GM18867 (cell line): ENCODE measurements at regions not wholly inside any gene's neighbourhood (a gene's known extent, or its start where the extent isn't known, plus 50 kb on each side); places are given as distances from the start of the nearest gene placed in this dataset.
"Not testable (repeated sequence)": the region's sequence is repeated elsewhere in the genome, so short reads cannot be mapped to it uniquely, and the experiment has no call there.

Experiments used
- ATAC-seq: cut with Tn5 transposase; IDR thresholded peaks from one replicate; pipeline ENCODE4 v1.9.1; 2021; ENCODE audit warnings: mild to moderate bottlenecking, moderate library complexity; ENCODE audit not compliant: unreplicated experiment

GRCh38 chr10:80938903-80939302, 401.2 kb downstream of the SH2D4B start:
- no peak for ATAC-seq

DNA sequence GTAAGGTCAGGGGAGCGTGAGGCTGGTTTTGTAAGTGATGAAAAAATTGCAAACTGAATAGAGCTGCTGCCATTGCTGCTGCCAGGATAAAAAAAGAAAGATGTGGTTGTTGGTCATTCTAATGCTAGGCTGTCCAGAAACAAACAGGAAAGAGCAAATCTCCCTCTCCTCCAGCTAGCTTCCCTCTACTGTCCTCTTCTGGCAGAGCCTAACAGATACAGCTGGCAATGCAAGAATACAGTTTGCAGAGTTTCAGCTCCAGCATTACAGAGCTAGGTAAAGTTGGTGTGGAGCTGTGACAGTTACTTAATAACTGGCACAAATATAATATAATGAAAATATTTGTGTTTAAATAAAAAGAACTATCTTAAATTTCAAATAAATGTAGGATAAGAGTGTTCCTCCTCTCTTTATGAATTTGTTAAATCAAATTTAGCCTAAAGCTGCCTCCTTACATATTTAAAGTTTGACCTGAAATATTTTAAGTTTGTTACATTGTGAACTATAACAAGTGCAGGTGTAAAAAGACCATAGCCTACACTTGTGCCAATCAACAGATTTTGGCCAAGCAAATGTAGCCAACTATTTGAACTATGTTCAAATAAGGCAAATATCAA, 407.7 kb downstream of the SH2D4B start:
- peak; percentile 83 for ATAC-seq

DNA sequence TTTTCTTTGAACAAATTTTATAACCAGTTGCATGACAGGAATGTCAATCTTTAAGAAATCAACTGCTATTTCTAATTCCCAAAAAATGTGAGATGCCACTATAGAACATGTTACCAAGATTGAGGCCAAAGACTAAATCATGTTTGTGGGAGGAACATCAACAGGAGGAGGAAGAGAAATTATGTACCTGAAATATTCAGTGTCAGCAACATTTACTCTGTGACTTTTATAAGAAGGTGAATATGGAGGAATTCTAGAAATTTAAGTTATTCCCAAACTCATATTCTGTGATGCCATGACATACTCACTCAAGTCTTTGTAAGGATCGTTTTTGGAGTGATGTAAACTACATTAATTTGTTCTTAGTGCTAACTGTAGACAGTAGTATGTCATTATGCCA, 408.4 kb downstream of the SH2D4B start:
- ATAC-seq, result no peak

GRCh38 chr10:80946957-80947726, 409.4 kb downstream of the SH2D4B start:
- ATAC-seq, result no peak

DNA sequence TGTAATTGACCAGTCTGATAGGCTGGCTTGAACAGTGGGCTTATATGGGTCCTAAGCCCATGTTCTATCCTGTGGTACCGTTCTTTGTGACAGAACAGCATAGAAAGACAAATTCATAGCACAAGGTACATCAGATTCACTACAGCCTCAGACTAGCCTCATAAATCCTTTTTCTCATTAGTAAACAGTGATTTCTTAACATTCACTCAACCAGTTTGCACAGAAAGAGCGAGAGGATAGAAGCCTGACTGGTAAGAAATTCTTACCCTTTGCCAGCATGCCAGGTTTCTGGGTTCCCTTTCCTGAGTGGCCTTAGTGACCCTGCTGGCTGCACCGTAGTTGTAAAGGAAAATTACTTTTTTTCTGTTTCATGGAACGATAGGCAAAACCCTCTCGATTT, 412.1 kb downstream of the SH2D4B start:
- no peak for ATAC-seq

DNA sequence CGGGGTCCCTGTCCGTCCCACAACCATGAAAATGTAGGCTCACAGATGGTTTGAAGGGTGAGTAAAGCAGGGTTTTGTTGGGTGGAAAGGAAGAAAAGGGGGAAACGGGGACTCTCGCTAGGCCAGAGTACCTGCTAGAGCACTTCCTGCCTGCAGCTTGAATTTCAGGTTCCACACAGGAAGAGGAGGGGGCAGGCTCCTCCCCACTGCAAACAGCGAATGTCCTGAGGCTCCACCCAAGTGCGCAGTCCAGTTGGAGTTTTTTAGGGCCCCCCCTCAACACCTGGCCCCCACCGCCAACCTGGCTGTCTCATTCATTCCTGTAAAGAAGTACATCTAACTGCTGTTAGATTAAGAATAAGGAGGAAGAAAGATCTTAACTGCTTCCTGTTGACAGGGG, 414.7 kb downstream of the SH2D4B start:
- ATAC-seq, result no peak

GRCh38 chr10:80957161-80957560, 419.5 kb downstream of the SH2D4B start:
- no peak for ATAC-seq

DNA sequence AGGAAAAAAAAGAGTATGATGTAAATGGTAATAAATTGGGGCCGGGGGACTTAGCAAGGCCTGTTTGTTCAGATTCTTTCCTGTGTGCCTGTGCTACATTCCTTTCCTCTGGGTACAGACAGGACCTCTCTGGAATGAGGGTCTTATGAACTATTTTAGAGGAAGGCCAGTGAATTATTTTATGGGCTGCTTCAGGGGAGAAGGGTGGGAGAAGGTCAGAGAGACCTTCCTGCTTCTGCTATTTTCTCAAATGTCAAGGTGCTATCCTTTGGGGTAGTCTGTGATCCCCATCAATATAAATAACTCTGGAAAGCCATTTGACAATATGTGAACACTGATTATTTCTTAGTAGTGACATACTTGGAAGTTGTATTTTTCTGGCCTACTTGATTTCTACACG, 426.5 kb downstream of the SH2D4B start:
- no peak for ATAC-seq

DNA sequence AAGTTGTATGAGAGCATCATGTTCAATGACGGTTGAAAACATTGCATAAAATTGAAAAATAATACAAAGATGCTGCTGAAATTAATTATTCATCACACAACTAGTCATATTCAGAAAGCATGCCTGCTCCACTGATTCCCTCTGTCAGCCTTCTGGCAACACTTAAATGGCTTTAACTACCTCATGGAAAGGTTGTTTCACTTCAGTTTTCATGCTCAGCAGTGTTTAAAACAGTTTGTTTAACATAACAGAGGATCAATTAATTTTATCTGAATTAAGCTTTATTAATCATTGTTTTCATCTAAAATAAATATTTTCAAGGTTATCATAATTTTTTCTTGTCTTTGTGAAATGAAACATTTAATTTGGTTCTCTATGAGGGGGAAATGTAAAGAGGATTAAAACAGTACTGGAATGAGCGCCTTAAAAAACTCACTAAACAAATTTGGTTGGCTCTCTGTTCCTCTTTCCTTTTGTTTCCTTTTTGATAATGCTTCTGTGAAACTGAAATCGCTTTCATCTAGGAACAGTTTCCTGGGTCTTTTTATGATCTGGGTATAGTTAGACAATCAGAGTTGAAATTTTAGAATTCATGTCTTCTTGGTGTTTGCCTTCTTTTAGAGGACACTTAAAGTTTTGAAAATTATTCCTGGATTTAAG, 427.4 kb downstream of the SH2D4B start:
- ATAC-seq, result peak; percentile 65

- peak; percentile 35 for ATAC-seq
Observed at GRCh38 chr10:80966326-80966986, 428.8 kb downstream of the SH2D4B start.

- not testable (repeated sequence) for ATAC-seq
Observed at GRCh38 chr10:80967357-80967756, 429.7 kb downstream of the SH2D4B start.

DNA sequence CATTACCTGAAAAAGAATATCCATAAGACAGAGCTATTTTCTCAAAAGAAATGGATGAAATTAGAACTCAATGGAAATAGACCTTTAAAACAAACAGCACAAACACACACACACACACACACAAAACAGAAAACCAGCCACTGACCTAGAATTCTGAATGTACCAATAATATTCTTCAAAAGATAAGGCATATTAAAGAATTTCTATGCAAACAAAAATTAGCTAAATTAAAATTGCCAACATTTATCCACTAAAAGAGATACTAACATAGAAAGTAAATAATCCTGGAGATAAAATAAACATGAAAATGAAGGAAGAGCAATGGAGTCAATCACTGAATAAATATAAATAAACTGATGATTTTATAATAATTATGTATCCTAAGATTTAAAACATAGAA, 431.2 kb downstream of the SH2D4B start:
- ATAC-seq, result no peak

DNA sequence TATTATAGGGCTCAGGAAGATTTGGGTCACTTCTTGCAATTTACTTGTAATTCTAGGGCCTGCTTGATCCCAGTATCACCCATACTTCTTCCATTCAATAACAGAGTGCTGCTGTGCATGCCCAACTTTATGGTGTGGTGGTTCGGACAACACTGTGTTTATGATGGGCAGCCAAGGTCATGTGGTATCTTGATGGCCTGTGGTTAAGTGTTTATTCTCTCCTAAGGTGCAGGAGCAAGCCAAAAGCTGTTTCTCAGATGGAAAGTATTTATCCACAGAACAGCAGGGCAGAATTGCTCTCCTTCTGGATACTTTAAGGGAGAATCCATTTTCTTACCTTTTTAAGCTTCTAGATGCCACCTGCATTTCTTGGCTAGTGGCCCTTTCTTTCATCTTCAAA, 433.8 kb downstream of the SH2D4B start:
- no peak for ATAC-seq

GRCh38 chr10:80976658-80977057, 439.0 kb downstream of the SH2D4B start:
- no peak for ATAC-seq

GRCh38 chr10:80985102-80985501, 447.4 kb downstream of the SH2D4B start:
- no peak for ATAC-seq

GRCh38 chr10:80986596-80986995, 448.9 kb downstream of the SH2D4B start:
- no peak for ATAC-seq

DNA sequence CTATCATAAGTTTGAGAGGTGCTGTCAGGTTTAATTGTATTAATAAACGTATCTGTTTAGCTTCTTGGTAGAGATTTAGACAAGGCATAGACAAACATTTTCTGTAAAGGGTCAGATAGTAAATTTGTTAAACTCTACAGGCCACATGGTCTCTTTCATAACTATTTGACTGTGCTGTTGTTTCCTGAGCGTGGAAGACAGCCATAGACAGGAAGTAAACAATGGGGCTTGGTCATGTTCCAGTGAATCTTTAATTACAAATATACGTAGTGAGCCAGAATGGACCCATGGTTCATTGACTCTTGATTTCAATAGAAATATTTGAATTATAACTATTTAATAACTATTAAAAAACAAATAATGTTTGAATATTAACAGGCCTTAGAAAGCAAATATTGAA, 451.1 kb downstream of the SH2D4B start:
- ATAC-seq, result no peak

DNA sequence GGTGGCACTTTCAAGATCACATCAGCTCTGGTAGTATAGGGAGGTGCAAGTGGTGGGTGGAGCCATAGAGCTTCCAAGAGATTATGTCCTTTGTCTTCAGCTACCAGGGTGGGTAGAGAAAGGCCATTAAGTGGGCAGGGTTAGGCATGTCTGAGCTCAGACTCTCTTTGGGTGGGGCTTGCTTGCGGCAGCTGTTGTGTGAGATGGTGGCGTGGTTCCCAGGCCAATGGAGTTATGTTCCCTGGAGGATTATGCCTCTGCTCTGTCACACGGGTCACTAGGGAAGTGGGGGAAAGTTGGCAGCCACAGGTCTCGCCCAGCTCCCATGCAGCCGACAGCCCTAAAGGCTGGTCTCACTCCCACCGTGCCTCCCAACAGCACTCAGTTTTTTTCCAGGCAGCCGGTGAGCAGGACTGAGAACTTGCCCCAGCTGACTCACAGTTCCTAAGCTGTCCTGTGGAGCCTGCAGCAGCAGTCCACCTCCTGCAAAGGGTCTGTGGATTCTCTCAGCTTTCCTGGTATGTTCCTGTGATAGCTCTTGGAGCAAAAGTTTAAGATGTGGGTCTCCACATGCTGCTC, 459.0 kb downstream of the SH2D4B start:
- no peak for ATAC-seq

DNA sequence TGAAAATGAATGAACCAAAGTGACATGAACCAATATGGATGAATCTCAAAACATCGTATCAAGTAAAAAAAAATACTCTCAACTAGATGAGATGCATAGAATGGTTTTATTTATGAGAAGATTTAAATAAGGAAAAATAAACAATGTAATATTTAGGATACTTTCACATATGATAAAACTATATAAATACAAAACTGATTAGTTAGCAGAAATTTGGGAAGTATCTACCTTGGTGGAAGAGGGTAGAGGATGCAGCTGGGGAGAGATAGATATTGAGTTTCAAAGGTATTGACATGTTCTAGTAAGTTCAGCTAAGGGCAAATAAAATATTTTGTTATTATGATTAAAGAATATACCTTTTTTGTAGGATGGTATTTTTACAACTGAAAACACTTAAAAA, 463.1 kb downstream of the SH2D4B start:
- ATAC-seq, result no peak

DNA sequence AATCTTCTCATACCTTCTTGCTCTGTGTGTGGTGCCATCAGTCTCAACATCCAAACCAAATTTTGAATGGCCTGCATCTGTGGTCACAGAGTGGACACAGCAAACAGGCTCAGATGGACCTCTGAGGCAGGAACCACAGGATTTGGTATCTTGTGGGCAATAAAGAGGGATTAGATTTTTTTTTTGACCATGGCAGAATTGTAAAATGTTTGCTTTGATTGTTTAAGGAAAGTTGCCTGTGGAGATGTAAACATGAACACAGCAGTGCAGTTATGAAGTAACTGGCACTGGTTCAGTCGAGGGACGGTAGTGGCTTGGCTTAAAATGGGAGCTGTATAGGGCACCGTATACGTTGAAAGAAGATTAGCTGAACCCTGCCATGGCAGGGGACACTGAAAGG, 464.7 kb downstream of the SH2D4B start:
- ATAC-seq, result no peak

DNA sequence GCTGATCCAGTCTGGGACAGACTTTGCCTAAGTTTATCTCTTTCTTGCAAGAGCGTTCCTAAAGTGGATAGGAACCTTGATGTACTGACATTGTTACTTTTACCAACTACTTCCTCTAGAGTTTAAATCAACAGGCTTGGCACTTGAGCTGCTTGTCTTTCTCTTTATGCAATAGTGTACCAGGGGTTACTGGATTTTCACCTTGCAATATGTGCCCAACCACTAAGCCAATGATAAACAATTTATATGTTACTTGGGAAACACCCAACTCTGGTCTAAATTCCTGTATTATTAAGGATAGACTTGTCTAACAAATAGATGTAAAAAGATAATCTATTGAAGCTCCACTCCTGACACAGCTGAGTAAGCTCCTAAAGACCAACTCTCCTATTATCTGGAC, 470.2 kb downstream of the SH2D4B start:
- ATAC-seq, result no peak
